ENCODE measurements at regions not wholly inside any gene's neighbourhood (a gene's known extent, or its start where the extent isn't known, plus 50 kb on each side); places are given as distances from the start of the nearest gene placed in this dataset.

DNA sequence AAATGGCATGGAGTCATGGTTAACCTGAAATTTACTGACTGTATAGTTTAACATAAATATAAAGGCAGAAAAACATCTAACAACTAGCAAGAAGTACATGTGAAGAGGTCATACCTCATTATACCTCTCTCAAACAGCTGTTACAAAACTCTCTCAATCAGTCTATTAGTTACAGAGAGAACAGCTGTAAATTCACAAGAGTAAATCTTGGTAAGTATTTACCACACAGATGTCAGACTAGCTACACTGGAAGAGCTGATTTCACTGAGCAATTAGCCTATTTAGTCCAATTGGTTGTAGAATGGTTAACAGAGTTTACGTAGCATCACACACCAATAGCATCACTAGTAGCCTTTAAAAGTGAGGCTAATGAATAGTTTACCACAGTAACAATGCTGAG, 463.4 kb upstream of the USP15 start:
- no peak for TF ChIP-seq EZH2phosphoT487 (IDR thresholded peaks at IDR 0.05; ENCODE audit: insufficient read depth, low read depth)
- no peak for TF ChIP-seq EZH2 (IDR thresholded peaks at IDR 0.05; ENCODE audit: insufficient read depth, poor library complexity, severe bottlenecking)
